A673 (cell line): ENCODE measurements at regions not wholly inside any gene's neighbourhood (a gene's known extent, or its start where the extent isn't known, plus 50 kb on each side); places are given as distances from the start of the nearest gene placed in this dataset.

Source experiments
- BruUV-seq: library from RNA; stranded (reverse); fragments of 400-500 nt; replicated peaks from 2 replicates; lab custom pipeline; 2021; lab: Mats Ljungman, UMichigan
- CTCF ChIA-PET: fragments of 300-600 bp; sonication (Branson Sonifier 250); formaldehyde crosslinking; loops from one replicate; lab custom pipeline; 2022; ENCODE audit warnings: antibody characterized with exemption; lab: Charles Lee
- POLR2A ChIA-PET: fragments of 300-600 bp; sonication (Branson Sonifier 250); formaldehyde crosslinking; loops from one replicate; lab custom pipeline; 2022; ENCODE audit warnings: antibody characterized with exemption; ENCODE audit not compliant: low non-redundant PET; lab: Charles Lee
- DNase-seq: peaks from one replicate; pipeline ENCODE4 v3.0.0-alpha.2; 2015; ENCODE audit warnings: low spot score
- H3K27ac ChIP-seq: fragments of 200-600 bp; sonication (generic); 2 replicates; pipeline ENCODE4 v1.5.1; 2016; ENCODE audit warnings: mixed run types, low read depth, mild to moderate bottlenecking, mixed read lengths, antibody characterized with exemption, low read length; ENCODE audit not compliant: poor library complexity, severe bottlenecking
- H3K27me3 ChIP-seq: fragments of 200-600 bp; sonication (generic); replicated peaks from 2 replicates; pipeline ENCODE4 v1.6.1; 2017; ENCODE audit warnings: mixed run types, low read depth, mild to moderate bottlenecking, mixed read lengths, antibody characterized with exemption, low read length; ENCODE audit not compliant: insufficient read depth, poor library complexity
- H3K36me3 ChIP-seq: fragments of 200-600 bp; sonication (generic); 2 replicates; pipeline ENCODE4 v1.6.1; 2016; ENCODE audit warnings: mixed run types, mild to moderate bottlenecking, mixed read lengths, antibody characterized with exemption, low read length; ENCODE audit not compliant: insufficient read depth, poor library complexity, severe bottlenecking
- H3K4me1 ChIP-seq: fragments of 200-600 bp; sonication (generic); 2 replicates; pipeline ENCODE4 v1.6.1; 2017; ENCODE audit warnings: mixed run types, mild to moderate bottlenecking, mixed read lengths, antibody characterized with exemption, low read length; ENCODE audit not compliant: insufficient read depth, poor library complexity, severe bottlenecking
- H3K4me3 ChIP-seq: fragments of 200-600 bp; sonication (generic); 2 replicates; pipeline ENCODE4 v1.5.1; 2016; ENCODE audit warnings: low read depth, mixed run types, mild to moderate bottlenecking, mixed read lengths, low read length; ENCODE audit not compliant: poor library complexity, severe bottlenecking
- H3K9me3 ChIP-seq: fragments of 200-600 bp; sonication (generic); 2 replicates; pipeline ENCODE4 v1.6.1; 2016; ENCODE audit warnings: mixed run types, low read depth, mild to moderate bottlenecking, mixed read lengths, antibody characterized with exemption, low read length; ENCODE audit not compliant: poor library complexity, severe bottlenecking
- CTCF ChIP-seq: fragments of 300-800, 200-600 bp; sonication (generic); conservative IDR thresholded peaks from 2 replicates; pipeline ENCODE4 v1.5.1; 2017; ENCODE audit warnings: low read depth, mild to moderate bottlenecking, antibody characterized with exemption, low read length, moderate library complexity, mixed read lengths
- EZH2 ChIP-seq: fragments of 200-600 bp; sonication (generic); IDR thresholded peaks from 2 replicates; pipeline ENCODE4 v1.6.1; 2017; ENCODE audit warnings: borderline replicate concordance, low read depth, mild to moderate bottlenecking, mixed read lengths, antibody characterized with exemption, low read length; ENCODE audit not compliant: poor library complexity, severe bottlenecking
- intact Hi-C: fragments of 100-400 bp; cut with micrococcal nuclease; formaldehyde crosslinking; loops from one replicate; pipeline ENCODE4 v1.10.0; 2022; ENCODE audit not compliant: unreplicated experiment

GRCh38 chr14:41360126-41360525 lies 246.6 kb upstream of the LRFN5 start:
- ChIA-PET POLR2A (no interaction called here), CTCF (no interaction called here)
- H3K27ac ChIP-seq, result no peak overlapping the region
- BruUV-seq, result no TSS peak
- TF ChIP-seq CTCF (no peak), EZH2 (no peak)
- no peaks in the 10 kb centered on the region for H3K4me1 ChIP-seq
- H3K36me3 ChIP-seq, result no peaks in the 10 kb centered on the region
- H3K9me3 ChIP-seq, result no peaks in the 10 kb centered on the region
- H3K27me3 ChIP-seq, result no peaks in the 10 kb centered on the region
- no peak overlapping the region for H3K4me3 ChIP-seq
- no peak for DNase-seq
- intact Hi-C loops, result no loop called here

- no TSS peak for BruUV-seq
- TF ChIP-seq CTCF (no peak), EZH2 (no peak)
- no peak for DNase-seq
- intact Hi-C loops, result no loop called here
- Histone ChIP-seq H3K36me3 (no peaks in the 10 kb centered on the region), H3K27me3 (no peaks in the 10 kb centered on the region), H3K4me1 (no peaks in the 10 kb centered on the region), H3K4me3 (no peak overlapping the region), H3K9me3 (no peaks in the 10 kb centered on the region), H3K27ac (no peak overlapping the region)
- ChIA-PET POLR2A (no interaction called here), CTCF (no interaction called here)
Measured at GRCh38 chr14:41355866-41356265, 250.8 kb upstream of the LRFN5 start.

- H3K36me3 ChIP-seq, result no peaks in the 10 kb centered on the region
- intact Hi-C loops, result no loop called here
- ChIA-PET CTCF (no interaction called here), POLR2A (interaction anchor here (0.6 kb wide), 1 partner anchor 724 kb away, joined by 3 read pairs; no protein-coding TSS in a partner anchor)
- H3K4me1 ChIP-seq, result no peaks in the 10 kb centered on the region
- BruUV-seq, result no TSS peak
- no peak overlapping the region for H3K27ac ChIP-seq
- H3K27me3 ChIP-seq, result no peaks in the 10 kb centered on the region
- no peaks in the 10 kb centered on the region for H3K9me3 ChIP-seq
- no peak for DNase-seq
- H3K4me3 ChIP-seq, result no peak overlapping the region
- no peak for TF ChIP-seq EZH2
- TF ChIP-seq CTCF, result no peak
Measured at GRCh38 chr14:41350476-41350875, 256.2 kb upstream of the LRFN5 start.
